Naive B cell (primary cell): ENCODE measurements at regions not wholly inside any gene's neighbourhood (a gene's known extent, or its start where the extent isn't known, plus 50 kb on each side); places are given as distances from the start of the nearest gene placed in this dataset.
"Not testable (repeated sequence)": the region's sequence is repeated elsewhere in the genome, so short reads cannot be mapped to it uniquely, and the experiment has no call there.

ENCODE experiments used
- ATAC-seq, 2 donors: fragments of 150-1000 bp; cut with Tn5 transposase; 2 replicates each; pipeline ENCODE4 v1.10.0; 2021; ENCODE audit warnings: low read depth in 2 of 2, mild to moderate bottlenecking in 2 of 2, moderate library complexity in 2 of 2
- DNase-seq: peaks from one replicate; pipeline ENCODE4 v3.0.0; 2022
- H3K27ac Mint-ChIP-seq, 6 donors: one replicate each; pipeline ENCODE4 v1.8.0; 2020 to 2022; ENCODE audit warnings: mild to moderate bottlenecking in 6 of 6, mixed read lengths in 6 of 6, moderate library complexity in 5 of 6, inconsistent platforms in 2 of 6
- H3K27me3 Mint-ChIP-seq, 3 donors: one replicate each; pipeline ENCODE4 v1.8.0; 2021 to 2022; ENCODE audit warnings: mixed read lengths in 3 of 3, mild to moderate bottlenecking in 1 of 3
- H3K36me3 Mint-ChIP-seq, 2 donors: one replicate each; pipeline ENCODE4 v1.8.0; 2020 to 2022; ENCODE audit warnings: mixed read lengths in 2 of 2, inconsistent platforms in 1 of 2, mild to moderate bottlenecking in 1 of 2
- H3K4me1 Mint-ChIP-seq, 3 donors: one replicate each; pipeline ENCODE4 v1.8.0; 2020 to 2022; ENCODE audit warnings: mixed read lengths in 3 of 3, inconsistent platforms in 1 of 3, mild to moderate bottlenecking in 1 of 3, moderate library complexity in 1 of 3
- H3K4me3 Mint-ChIP-seq, 8 donors: one replicate each; pipeline ENCODE4 v1.8.0; 2020 to 2022; ENCODE audit warnings: mild to moderate bottlenecking in 8 of 8, mixed read lengths in 8 of 8, moderate library complexity in 8 of 8, inconsistent platforms in 2 of 8
- H3K9me3 Mint-ChIP-seq, 7 donors: one replicate each; pipeline ENCODE4 v1.8.0; 2020 to 2022; ENCODE audit warnings: mixed read lengths in 7 of 7, mild to moderate bottlenecking in 5 of 7, inconsistent platforms in 2 of 7, moderate library complexity in 1 of 7

DNA sequence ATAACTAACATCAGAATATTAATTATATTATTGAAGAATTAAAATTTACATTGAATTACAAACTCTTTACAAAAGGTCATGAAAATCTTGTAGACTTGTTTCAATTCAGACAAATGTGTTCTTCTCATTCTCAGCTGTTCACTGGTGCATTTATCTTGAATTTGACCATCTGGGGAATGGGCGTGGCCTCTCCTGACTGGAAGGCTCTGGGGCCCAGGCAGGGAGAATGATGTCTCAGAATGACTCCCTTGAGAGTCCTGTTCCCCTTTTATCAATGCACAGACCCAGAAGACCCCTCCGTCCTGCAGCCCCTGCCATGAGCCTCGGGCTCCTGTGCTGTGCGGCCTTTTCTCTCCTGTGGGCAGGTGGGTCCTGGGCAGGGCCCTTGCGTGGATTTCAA, 242.2 kb upstream of the PRSS1 start:
- not testable (repeated sequence) for H3K27ac Mint-ChIP-seq, H3K4me3 Mint-ChIP-seq, H3K36me3 Mint-ChIP-seq, DNase-seq, H3K9me3 Mint-ChIP-seq, H3K4me1 Mint-ChIP-seq, ATAC-seq
- peaks cover 8 to 47% (median 20%) of the 10 kb centered on the region in 3 donors for H3K27me3 Mint-ChIP-seq

GRCh38 chr7:142506601-142507000, 242.7 kb upstream of the PRSS1 start:
- ATAC-seq (no peak), DNase-seq (no peak)
- Mint-ChIP-seq H3K27ac (no peak overlapping the region), H3K9me3 (no peaks in the 10 kb centered on the region), H3K36me3 (no peaks in the 10 kb centered on the region), H3K4me3 (no peak overlapping the region), H3K4me1 (peaks cover 0 to 3% (median 0%) of the 10 kb centered on the region in 3 donors), H3K27me3 (peaks cover 8 to 47% (median 20%) of the 10 kb centered on the region in 3 donors)

GRCh38 chr7:142503949-142504348, 245.3 kb upstream of the PRSS1 start:
- H3K9me3 Mint-ChIP-seq, ATAC-seq, H3K36me3 Mint-ChIP-seq, H3K27ac Mint-ChIP-seq, DNase-seq, H3K4me1 Mint-ChIP-seq, H3K4me3 Mint-ChIP-seq: not testable (repeated sequence)
- peaks cover 8 to 31% (median 18%) of the 10 kb centered on the region in 3 donors for H3K27me3 Mint-ChIP-seq

- no peak for ATAC-seq
- no peaks in the 10 kb centered on the region for H3K9me3 Mint-ChIP-seq
- peaks cover 3 to 8% (median 3%) of the 10 kb centered on the region in 3 donors for H3K4me1 Mint-ChIP-seq
- no peaks in the 10 kb centered on the region for H3K36me3 Mint-ChIP-seq
- H3K4me3 Mint-ChIP-seq, result no peak overlapping the region
- no peak overlapping the region for H3K27ac Mint-ChIP-seq
- DNase-seq, result no peak
- H3K27me3 Mint-ChIP-seq, result peaks cover 8 to 25% (median 23%) of the 10 kb centered on the region in 3 donors
Observed at GRCh38 chr7:142503036-142503435, 245.2 kb upstream of the PRSS58 start.

- Mint-ChIP-seq H3K9me3 (peaks cover 0 to 1% (median 0%) of the 10 kb centered on the region in 7 donors), H3K27me3 (peaks cover 13 to 33% (median 29%) of the 10 kb centered on the region in 3 donors), H3K4me3 (no peak overlapping the region), H3K36me3 (no peaks in the 10 kb centered on the region), H3K4me1 (peaks cover 6 to 12% (median 9%) of the 10 kb centered on the region in 3 donors), H3K27ac (no peak overlapping the region)
- no peak for DNase-seq
- ATAC-seq, result no peak
Observed at GRCh38 chr7:142501434-142501833, 243.6 kb upstream of the PRSS58 start.

DNA sequence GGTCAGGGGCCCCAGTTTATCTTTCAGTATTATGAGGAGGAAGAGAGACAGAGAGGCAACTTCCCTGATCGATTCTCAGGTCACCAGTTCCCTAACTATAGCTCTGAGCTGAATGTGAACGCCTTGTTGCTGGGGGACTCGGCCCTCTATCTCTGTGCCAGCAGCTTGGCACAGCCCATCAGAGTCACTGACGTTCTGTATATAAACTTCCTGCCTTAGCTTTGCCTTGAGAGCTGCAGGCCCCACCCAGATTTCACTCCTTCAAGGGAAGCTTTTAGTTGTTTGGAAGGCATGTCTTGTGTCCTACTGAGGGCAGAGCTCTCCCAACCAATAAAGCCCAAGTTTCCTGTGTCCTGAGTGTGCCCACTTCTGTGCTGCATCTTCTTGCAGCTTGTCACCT, 242.5 kb upstream of the PRSS58 start:
- DNase-seq, result no peak
- H3K4me1 Mint-ChIP-seq, result peaks cover 9 to 16% (median 13%) of the 10 kb centered on the region in 3 donors

GRCh38 chr7:142499635-142500034, 241.8 kb upstream of the PRSS58 start:
- Mint-ChIP-seq H3K4me1 (peaks cover 9 to 16% (median 13%) of the 10 kb centered on the region in 3 donors), H3K36me3 (no peaks in the 10 kb centered on the region), H3K27me3 (peaks cover 13 to 40% (median 36%) of the 10 kb centered on the region in 3 donors), H3K9me3 (peaks cover 0 to 3% (median 0%) of the 10 kb centered on the region in 7 donors), H3K27ac (peak overlapping the region in 1 of 6 donors; percentile 63), H3K4me3 (no peak overlapping the region)
- DNase-seq (no peak), ATAC-seq (no peak)

More for the DNA sequence above, 242.5 kb upstream of the PRSS58 start:
- no peak for ATAC-seq
- no peak overlapping the region for H3K4me3 Mint-ChIP-seq
- peaks cover 16 to 41% (median 37%) of the 10 kb centered on the region in 3 donors for H3K27me3 Mint-ChIP-seq
- no peaks in the 10 kb centered on the region for H3K36me3 Mint-ChIP-seq
- H3K27ac Mint-ChIP-seq, result no peak overlapping the region
- peaks cover 0 to 3% (median 0%) of the 10 kb centered on the region in 7 donors for H3K9me3 Mint-ChIP-seq

GRCh38 chr7:142498364-142498763, 240.5 kb upstream of the PRSS58 start:
- DNase-seq (no peak), ATAC-seq (no peak)
- Mint-ChIP-seq H3K9me3 (peaks cover 0 to 3% (median 0%) of the 10 kb centered on the region in 7 donors), H3K4me3 (no peak overlapping the region), H3K27ac (no peak overlapping the region), H3K27me3 (peaks cover 11 to 42% (median 35%) of the 10 kb centered on the region in 3 donors), H3K36me3 (no peaks in the 10 kb centered on the region), H3K4me1 (peaks cover 9 to 16% (median 13%) of the 10 kb centered on the region in 3 donors)

GRCh38 chr7:142496545-142496991, 238.7 kb upstream of the PRSS58 start:
- ATAC-seq (peak in 1 of 2 donors; percentile 49), DNase-seq (no peak)
- H3K4me3 Mint-ChIP-seq, result no peak overlapping the region
- H3K4me1 Mint-ChIP-seq, result peaks cover 6 to 16% (median 13%) of the 10 kb centered on the region in 3 donors
- H3K27me3 Mint-ChIP-seq, result peaks cover 7 to 43% (median 38%) of the 10 kb centered on the region in 3 donors
- H3K9me3 Mint-ChIP-seq, result peaks cover 0 to 3% (median 0%) of the 10 kb centered on the region in 7 donors
- H3K36me3 Mint-ChIP-seq, result no peaks in the 10 kb centered on the region
- no peak overlapping the region for H3K27ac Mint-ChIP-seq

- H3K27ac Mint-ChIP-seq, H3K4me3 Mint-ChIP-seq, ATAC-seq, DNase-seq, H3K36me3 Mint-ChIP-seq, H3K9me3 Mint-ChIP-seq: not testable (repeated sequence)
- H3K4me1 Mint-ChIP-seq, result peaks cover 6 to 16% (median 13%) of the 10 kb centered on the region in 3 donors
- peaks cover 7 to 50% (median 44%) of the 10 kb centered on the region in 3 donors for H3K27me3 Mint-ChIP-seq
Observed at GRCh38 chr7:142495879-142496278, 238.0 kb upstream of the PRSS58 start.

- not testable (repeated sequence) for H3K9me3 Mint-ChIP-seq, DNase-seq, H3K27ac Mint-ChIP-seq, ATAC-seq, H3K36me3 Mint-ChIP-seq, H3K4me3 Mint-ChIP-seq
- Mint-ChIP-seq H3K4me1 (peaks cover 6 to 12% (median 11%) of the 10 kb centered on the region in 3 donors), H3K27me3 (peaks cover 7 to 52% (median 44%) of the 10 kb centered on the region in 3 donors)
Observed at GRCh38 chr7:142495301-142495700, 237.4 kb upstream of the PRSS58 start.

DNA sequence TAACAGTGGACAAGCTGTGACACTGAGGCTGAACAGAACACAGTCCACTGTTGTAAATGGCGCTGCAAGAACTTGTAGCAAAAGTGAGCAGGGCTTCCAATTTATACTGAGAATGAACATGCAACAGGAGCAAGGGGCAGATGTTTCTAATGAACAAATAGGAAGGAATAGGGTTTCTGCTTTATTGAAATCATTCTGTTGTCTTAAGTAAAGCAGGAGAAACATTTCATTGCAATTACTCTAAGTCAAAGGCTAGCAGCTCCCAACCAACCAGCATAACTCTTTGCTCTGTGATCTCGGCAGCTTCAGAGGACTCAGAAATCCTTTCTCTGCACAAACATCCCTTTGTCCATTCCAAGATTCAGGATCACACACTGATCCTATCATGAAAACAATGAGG, 236.2 kb upstream of the PRSS58 start:
- no peak overlapping the region for H3K27ac Mint-ChIP-seq
- DNase-seq, result no peak
- H3K9me3 Mint-ChIP-seq, result peaks cover 0 to 3% (median 0%) of the 10 kb centered on the region in 7 donors
- peaks cover 6 to 10% (median 9%) of the 10 kb centered on the region in 3 donors for H3K4me1 Mint-ChIP-seq
- H3K27me3 Mint-ChIP-seq, result peaks cover 12 to 55% (median 46%) of the 10 kb centered on the region in 3 donors
- no peak for ATAC-seq
- no peaks in the 10 kb centered on the region for H3K36me3 Mint-ChIP-seq
- H3K4me3 Mint-ChIP-seq, result no peak overlapping the region

- Mint-ChIP-seq H3K4me1 (peaks cover 13 to 22% (median 19%) of the 10 kb centered on the region in 3 donors), H3K9me3 (no peaks in the 10 kb centered on the region), H3K4me3 (peak overlapping the region in 1 of 8 donors; percentile 9), H3K27ac (no peak overlapping the region), H3K27me3 (peaks cover 12 to 46% (median 38%) of the 10 kb centered on the region in 3 donors), H3K36me3 (peaks cover 0 to 6% of the 10 kb centered on the region in 2 donors)
- ATAC-seq (no peak), DNase-seq (no peak)
Observed at GRCh38 chr7:142488842-142489241, 231.0 kb upstream of the PRSS58 start.

GRCh38 chr7:142488036-142488633, 230.3 kb upstream of the PRSS58 start:
- Mint-ChIP-seq H3K27me3 (peaks cover 12 to 46% (median 38%) of the 10 kb centered on the region in 3 donors), H3K9me3 (no peaks in the 10 kb centered on the region), H3K27ac (peak overlapping the region in 2 of 6 donors; percentile 12 to 63), H3K36me3 (peaks cover 0 to 6% of the 10 kb centered on the region in 2 donors), H3K4me1 (peaks cover 16 to 26% (median 23%) of the 10 kb centered on the region in 3 donors), H3K4me3 (peak overlapping the region in 4 of 8 donors; percentile 37 to 59 (median 42))
- DNase-seq, result no peak
- ATAC-seq, result peak in 1 of 2 donors; percentile 32
